Glutamatergic neuron (in vitro differentiated cells): ENCODE measurements at regions not wholly inside any gene's neighbourhood (a gene's known extent, or its start where the extent isn't known, plus 50 kb on each side); places are given as distances from the start of the nearest gene placed in this dataset.

ENCODE experiments used
- DNase-seq: peaks from one replicate; pipeline ENCODE4 v3.0.0; 2022
- H3K27ac Mint-ChIP-seq: one replicate; pipeline ENCODE4 v1.8.0; 2020; ENCODE audit warnings: mild to moderate bottlenecking, mixed read lengths, inconsistent platforms; ENCODE audit not compliant: unreplicated experiment
- H3K27me3 Mint-ChIP-seq: one replicate; pipeline ENCODE4 v1.8.0; 2020; ENCODE audit warnings: mild to moderate bottlenecking, moderate library complexity, mixed read lengths, inconsistent platforms; ENCODE audit not compliant: unreplicated experiment
- H3K36me3 Mint-ChIP-seq: one replicate; pipeline ENCODE4 v1.8.0; 2020; ENCODE audit warnings: mild to moderate bottlenecking, mixed read lengths, inconsistent platforms; ENCODE audit not compliant: unreplicated experiment
- H3K4me1 Mint-ChIP-seq: one replicate; pipeline ENCODE4 v1.8.0; 2020; ENCODE audit warnings: mild to moderate bottlenecking, low read depth, mixed read lengths, inconsistent platforms; ENCODE audit not compliant: unreplicated experiment
- H3K4me3 Mint-ChIP-seq: one replicate; pipeline ENCODE4 v1.8.0; 2020; ENCODE audit warnings: mild to moderate bottlenecking, mixed read lengths, inconsistent platforms; ENCODE audit not compliant: unreplicated experiment
- H3K9me3 Mint-ChIP-seq: one replicate; pipeline ENCODE4 v1.8.0; 2020; ENCODE audit warnings: mild to moderate bottlenecking, moderate library complexity, mixed read lengths, inconsistent platforms; ENCODE audit not compliant: unreplicated experiment
- TF ChIP-seq, protein P1 (sequence below): fragments of 200-600 bp; sonication (generic); IDR thresholded peaks from one replicate; pipeline ENCODE4 v1.5.0; 2021; ENCODE audit not compliant: partially characterized antibody, unreplicated experiment

DNA sequence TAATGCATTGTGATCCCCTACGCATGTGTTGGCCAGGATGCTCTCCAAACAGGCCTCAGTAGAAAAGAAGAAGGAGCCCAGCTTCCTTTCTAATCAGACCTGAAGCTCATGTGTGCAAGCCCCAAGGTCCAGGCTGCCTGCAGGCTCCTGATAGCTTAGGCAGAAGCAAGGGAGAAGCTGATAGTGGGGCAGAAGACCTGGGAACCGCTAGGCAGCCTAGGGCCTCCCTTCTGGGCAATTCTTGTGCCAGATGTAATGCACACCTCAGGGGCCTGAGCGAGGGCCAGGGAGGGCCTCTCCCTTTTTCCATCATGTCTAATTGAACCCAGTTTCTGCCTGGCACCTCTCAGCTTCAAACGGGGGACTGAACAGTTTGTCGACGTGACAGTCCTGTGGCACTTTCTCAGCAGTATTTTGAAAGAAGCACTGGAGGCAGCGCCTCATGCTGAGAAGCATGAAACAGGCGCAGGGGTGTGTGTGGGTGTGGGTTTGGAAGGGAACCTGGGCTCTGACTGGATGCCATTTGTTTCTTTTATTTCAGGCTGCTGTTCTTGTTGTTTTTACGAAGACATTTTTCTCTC, 212.8 kb downstream of the PIK3R1 start:
- DNase-seq = no peak
- TF ChIP-seq, protein P1, sequence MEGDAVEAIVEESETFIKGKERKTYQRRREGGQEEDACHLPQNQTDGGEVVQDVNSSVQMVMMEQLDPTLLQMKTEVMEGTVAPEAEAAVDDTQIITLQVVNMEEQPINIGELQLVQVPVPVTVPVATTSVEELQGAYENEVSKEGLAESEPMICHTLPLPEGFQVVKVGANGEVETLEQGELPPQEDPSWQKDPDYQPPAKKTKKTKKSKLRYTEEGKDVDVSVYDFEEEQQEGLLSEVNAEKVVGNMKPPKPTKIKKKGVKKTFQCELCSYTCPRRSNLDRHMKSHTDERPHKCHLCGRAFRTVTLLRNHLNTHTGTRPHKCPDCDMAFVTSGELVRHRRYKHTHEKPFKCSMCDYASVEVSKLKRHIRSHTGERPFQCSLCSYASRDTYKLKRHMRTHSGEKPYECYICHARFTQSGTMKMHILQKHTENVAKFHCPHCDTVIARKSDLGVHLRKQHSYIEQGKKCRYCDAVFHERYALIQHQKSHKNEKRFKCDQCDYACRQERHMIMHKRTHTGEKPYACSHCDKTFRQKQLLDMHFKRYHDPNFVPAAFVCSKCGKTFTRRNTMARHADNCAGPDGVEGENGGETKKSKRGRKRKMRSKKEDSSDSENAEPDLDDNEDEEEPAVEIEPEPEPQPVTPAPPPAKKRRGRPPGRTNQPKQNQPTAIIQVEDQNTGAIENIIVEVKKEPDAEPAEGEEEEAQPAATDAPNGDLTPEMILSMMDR = no peak
- no peaks in the 10 kb centered on the region for H3K9me3 Mint-ChIP-seq
- no peak overlapping the region for H3K4me3 Mint-ChIP-seq
- no peaks in the 10 kb centered on the region for H3K4me1 Mint-ChIP-seq
- no peaks in the 10 kb centered on the region for H3K36me3 Mint-ChIP-seq
- H3K27ac Mint-ChIP-seq = no peak overlapping the region
- H3K27me3 Mint-ChIP-seq = no peaks in the 10 kb centered on the region

DNA sequence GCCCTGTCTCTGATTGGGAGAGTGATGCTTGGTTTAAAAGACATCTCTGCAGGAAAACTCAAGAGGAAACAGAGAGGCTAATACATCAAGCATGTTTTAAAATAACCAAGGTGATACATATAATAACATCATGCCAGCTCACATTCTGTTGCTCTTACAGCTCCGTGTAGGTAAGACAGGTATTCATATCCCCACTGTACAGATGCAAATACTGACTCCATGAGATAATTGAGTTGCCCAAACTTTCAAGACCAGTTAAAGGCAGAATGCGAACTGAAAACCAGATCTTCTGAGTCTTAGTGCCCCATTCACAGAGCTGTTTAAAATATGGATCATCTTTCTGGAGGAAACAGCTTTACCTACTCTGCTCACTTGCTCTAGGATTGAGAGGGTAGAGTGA, 214.0 kb downstream of the PIK3R1 start:
- no peaks in the 10 kb centered on the region for H3K36me3 Mint-ChIP-seq
- no peak for DNase-seq
- H3K4me1 Mint-ChIP-seq = no peaks in the 10 kb centered on the region
- no peaks in the 10 kb centered on the region for H3K9me3 Mint-ChIP-seq
- H3K27me3 Mint-ChIP-seq = no peaks in the 10 kb centered on the region
- H3K4me3 Mint-ChIP-seq = no peak overlapping the region
- TF ChIP-seq, protein P1 = no peak
- H3K27ac Mint-ChIP-seq = no peak overlapping the region

DNA sequence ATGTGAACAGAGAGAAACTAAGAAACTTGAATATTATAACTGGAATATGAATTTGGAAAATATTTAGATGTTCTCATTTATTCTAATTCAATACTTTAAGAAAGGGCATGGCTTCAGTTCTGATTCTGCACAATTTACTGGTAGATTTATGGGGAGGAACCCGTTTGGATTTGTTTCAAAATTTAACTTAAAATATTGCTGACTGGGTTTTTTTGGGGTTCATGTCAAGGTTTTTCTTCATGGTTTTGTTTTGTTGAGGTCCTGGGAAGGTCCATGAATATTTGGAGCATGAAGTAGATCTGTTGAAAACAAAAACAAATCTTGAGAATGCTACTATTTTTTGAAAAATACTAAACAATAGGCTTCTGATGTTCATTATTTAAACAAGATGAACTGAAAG, 214.7 kb downstream of the PIK3R1 start:
- H3K27me3 Mint-ChIP-seq = no peaks in the 10 kb centered on the region
- H3K4me1 Mint-ChIP-seq = no peaks in the 10 kb centered on the region
- H3K4me3 Mint-ChIP-seq = no peak overlapping the region
- H3K36me3 Mint-ChIP-seq = no peaks in the 10 kb centered on the region
- no peak overlapping the region for H3K27ac Mint-ChIP-seq
- H3K9me3 Mint-ChIP-seq = no peaks in the 10 kb centered on the region
- TF ChIP-seq, protein P1 = no peak
- DNase-seq = no peak

DNA sequence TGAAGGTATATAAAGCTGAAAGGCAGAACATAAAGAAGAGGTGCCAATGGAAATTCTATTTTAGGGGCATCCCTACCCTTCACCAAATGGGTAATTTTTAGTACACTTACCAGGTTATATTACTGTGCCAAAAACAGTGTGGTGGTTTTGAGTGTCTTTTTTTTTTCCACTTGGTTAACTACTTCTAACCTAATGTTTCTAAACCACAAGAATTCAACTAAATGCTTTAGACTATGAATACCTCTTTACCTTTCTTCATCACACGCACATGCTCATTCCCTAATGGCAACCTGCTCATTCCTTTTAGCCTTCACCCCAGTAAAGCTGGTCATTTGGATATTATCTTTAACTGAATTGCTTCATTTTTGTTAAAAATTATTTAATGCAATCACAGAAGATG, 215.6 kb downstream of the PIK3R1 start:
- no peak for DNase-seq
- Mint-ChIP-seq H3K4me1 (no peaks in the 10 kb centered on the region), H3K36me3 (no peaks in the 10 kb centered on the region), H3K9me3 (no peaks in the 10 kb centered on the region), H3K27me3 (no peaks in the 10 kb centered on the region), H3K27ac (no peak overlapping the region), H3K4me3 (no peak overlapping the region)
- TF ChIP-seq, protein P1 = no peak

DNA sequence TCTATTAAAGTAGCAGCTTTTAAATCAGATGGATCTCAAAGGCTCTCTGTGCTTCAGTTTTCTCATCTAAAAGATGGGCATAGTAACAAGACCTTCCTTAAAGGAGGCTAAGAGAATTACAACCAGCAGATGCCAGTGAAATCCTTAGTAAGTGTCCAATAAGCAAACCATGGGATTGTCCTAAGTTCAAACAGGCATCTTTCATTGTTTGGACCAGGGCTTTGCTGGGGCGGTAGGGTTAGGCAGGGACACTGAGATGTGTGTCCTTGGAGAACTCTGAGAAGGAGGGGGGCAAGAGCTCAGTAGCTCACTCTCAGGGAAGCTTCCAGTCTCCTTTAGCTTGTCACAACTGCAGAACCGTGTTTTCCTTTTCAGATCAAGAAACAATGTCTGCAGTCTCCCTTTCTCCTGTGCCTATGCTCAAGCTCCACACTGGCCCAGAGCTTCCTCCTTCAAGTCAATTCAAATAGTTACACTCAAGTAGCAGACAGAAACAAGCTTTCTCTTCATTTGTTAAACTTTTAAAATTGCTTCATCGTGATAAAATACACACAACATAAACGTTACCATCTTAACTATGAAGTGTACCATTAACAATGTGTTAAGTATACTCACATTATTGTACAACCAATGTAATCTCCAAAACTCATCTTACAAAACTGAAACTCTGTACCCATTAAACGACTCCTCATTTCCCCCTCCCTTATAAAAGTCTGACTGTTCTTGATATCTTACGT, 216.2 kb downstream of the PIK3R1 start:
- no peak overlapping the region for H3K27ac Mint-ChIP-seq
- H3K4me1 Mint-ChIP-seq = no peaks in the 10 kb centered on the region
- H3K27me3 Mint-ChIP-seq = no peaks in the 10 kb centered on the region
- H3K36me3 Mint-ChIP-seq = no peaks in the 10 kb centered on the region
- H3K4me3 Mint-ChIP-seq = no peak overlapping the region
- TF ChIP-seq, protein P1 = no peak
- no peaks in the 10 kb centered on the region for H3K9me3 Mint-ChIP-seq
- DNase-seq = no peak
